ENCODE measurements at regions not wholly inside any gene's neighbourhood (a gene's known extent, or its start where the extent isn't known, plus 50 kb on each side); places are given as distances from the start of the nearest gene placed in this dataset.
"Not testable (repeated sequence)": the region's sequence is repeated elsewhere in the genome, so short reads cannot be mapped to it uniquely, and the experiment has no call there.

DNA sequence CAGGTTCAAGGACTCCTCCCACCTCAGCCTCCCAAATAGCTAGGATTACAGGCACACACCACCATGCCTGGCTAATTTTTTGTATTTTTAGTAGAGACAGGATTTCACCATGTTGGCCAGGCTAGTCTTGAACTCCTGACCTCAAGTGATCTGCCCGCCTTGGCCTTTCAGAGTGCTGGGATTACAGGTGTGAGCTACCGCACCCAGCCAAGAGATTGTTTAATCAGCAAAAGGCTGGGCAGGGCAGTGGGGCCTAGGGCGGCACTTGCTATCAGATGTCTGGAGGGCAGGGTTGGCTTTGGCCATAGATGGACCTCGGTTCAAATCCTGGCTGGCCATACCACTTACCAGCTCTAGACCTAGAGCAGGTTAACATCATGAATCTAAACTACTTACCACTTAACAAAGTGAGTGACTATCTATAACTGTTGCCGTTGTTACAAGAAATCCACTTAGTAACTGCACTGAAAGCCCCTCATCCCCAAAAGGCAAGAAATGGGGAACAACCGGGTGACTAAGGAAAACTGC, 60.9 kb upstream of the BCL2L14 start:
- not testable (repeated sequence) for TF ChIP-seq CTCF (IDR thresholded peaks at IDR 0.05; ENCODE audit: low read depth, low read length, poor library complexity, severe bottlenecking); EZH2phosphoT487 (IDR thresholded peaks at IDR 0.05; ENCODE audit: borderline replicate concordance, low read length)
